HepG2 (cell line): ENCODE measurements at regions not wholly inside any gene's neighbourhood (a gene's known extent, or its start where the extent isn't known, plus 50 kb on each side); places are given as distances from the start of the nearest gene placed in this dataset.

Source experiments
- CERS6 ChIP-seq: sonication (generic); formaldehyde crosslinking; IDR thresholded peaks from 2 replicates; pipeline ENCODE4 v1.5.0; 2020; ENCODE audit warnings: missing genetic modification reagents
- FIP1L1 ChIP-seq: fragments of 200-400 bp; formaldehyde crosslinking; IDR thresholded peaks from 2 replicates; pipeline ENCODE4 v1.6.1; 2018; ENCODE audit warnings: low read depth, mild to moderate bottlenecking, low read length, moderate library complexity, borderline replicate concordance; ENCODE audit not compliant: insufficient read depth
- HNF1A ChIP-seq, 2 experiments: sonication (generic) in 1 of 2; formaldehyde crosslinking in 1 of 2; IDR thresholded peaks; 2 replicates each; pipeline versions ENCODE4 v1.4.0 to v1.6.1; 2016 to 2020; ENCODE audit warnings: borderline replicate concordance in 1 of 2, low read depth in 1 of 2, mild to moderate bottlenecking in 1 of 2, missing genetic modification reagents in 1 of 2
- JUN ChIP-seq: sonication (generic); formaldehyde crosslinking; IDR thresholded peaks from 2 replicates; pipeline ENCODE4 v1.4.0; 2020; ENCODE audit warnings: mild to moderate bottlenecking, missing genetic modification reagents
- MAF1 ChIP-seq: sonication (generic); formaldehyde crosslinking; IDR thresholded peaks from 2 replicates; pipeline ENCODE4 v1.5.0; 2020; ENCODE audit warnings: missing genetic modification reagents, borderline replicate concordance
- MAFK ChIP-seq, 2 experiments: IDR thresholded peaks in 1 of 2; conservative IDR thresholded peaks in 1 of 2; 2 replicates each; pipeline ENCODE4 v1.6.1; 2011; ENCODE audit warnings: improper control_type of control experiment in 2 of 2, low read length in 2 of 2
- NR2F1 ChIP-seq, 2 experiments: fragments of 450-650 bp in 1 of 2; formaldehyde crosslinking in 1 of 2; IDR thresholded peaks; 2 replicates each; pipeline versions ENCODE4 v1.5.0 to v1.6.1; 2016 to 2020; ENCODE audit warnings: mild to moderate bottlenecking in 1 of 2, missing compliant biosample characterization in 1 of 2, missing genetic modification reagents in 1 of 2, moderate library complexity in 1 of 2
- SOX6 ChIP-seq, 2 experiments: fragments of 450-650 bp in 1 of 2; sonication (generic) in 1 of 2; formaldehyde crosslinking in 1 of 2; IDR thresholded peaks; 2 replicates each; pipeline versions ENCODE4 v1.4.0 to v1.6.1; 2017 to 2020; ENCODE audit warnings: antibody characterized with exemption in 1 of 2, mild to moderate bottlenecking in 1 of 2, missing genetic modification reagents in 1 of 2
- ZNF230 ChIP-seq: sonication (generic); formaldehyde crosslinking; IDR thresholded peaks from 2 replicates; pipeline ENCODE4 v1.4.0; 2020; ENCODE audit warnings: mild to moderate bottlenecking, missing genetic modification reagents
- ZNF782 ChIP-seq: sonication (generic); formaldehyde crosslinking; IDR thresholded peaks from 2 replicates; pipeline ENCODE4 v1.4.0; 2020; ENCODE audit warnings: missing genetic modification reagents, mild to moderate bottlenecking, borderline replicate concordance

GRCh38 chr13:22047082-22047784 lies 376.4 kb downstream of the FGF9 start (continued):
- no peak for TF ChIP-seq FIP1L1
- peak in 1 of 2 experiments; percentile 76; a peak in 2 of 4 replicates for TF ChIP-seq NR2F1 (CRISPR knock-in tag; IDR thresholded peaks at IDR 0.05)
- TF ChIP-seq MAF1 (CRISPR knock-in tag) = no peak
- TF ChIP-seq JUN = no peak
- TF ChIP-seq CERS6 = no peak
- TF ChIP-seq HNF1A (IDR thresholded peaks at IDR 0.05; ENCODE audit: low read depth) = no peak
- TF ChIP-seq HNF1A (CRISPR knock-in tag; IDR thresholded peaks at IDR 0.05; ENCODE audit: borderline replicate concordance) = no peak
- TF ChIP-seq SOX6 (IDR thresholded peaks at IDR 0.05) = no peak
- no peak for TF ChIP-seq SOX6 (CRISPR knock-in tag; IDR thresholded peaks at IDR 0.05)
- peak; percentile 55 to 64; a peak in 3 of 4 replicates for TF ChIP-seq MAFK (conservative IDR thresholded peaks at IDR 0.05 in 1 of 2, IDR thresholded peaks at IDR 0.05 in 1 of 2; ENCODE audit: low read length in 2 of 2)
- TF ChIP-seq ZNF782 = no peak
- no peak for TF ChIP-seq ZNF230
- TF ChIP-seq, all 625 proteins: peak for 7
